ENCODE measurements at regions not wholly inside any gene's neighbourhood (a gene's known extent, or its start where the extent isn't known, plus 50 kb on each side); places are given as distances from the start of the nearest gene placed in this dataset.

GRCh38 chr13:39110518-39111097 is 72.4 kb downstream of the NHLRC3 start:
- ChIA-PET CTCF (no interaction called here), POLR2A (no interaction called here)
- Mint-ChIP-seq H3K36me3 (ENCODE audit: low read depth) (no peaks in the 10 kb centered on the region), H3K9me3 (no peaks in the 10 kb centered on the region), H3K27ac (no peak overlapping the region), H3K4me1 (ENCODE audit: low read depth) (no peaks in the 10 kb centered on the region), H3K27me3 (peaks cover 31% of the 10 kb centered on the region), H3K4me3 (no peak overlapping the region)
- intact Hi-C loops (cut with DNase I, micrococcal nuclease) = no loop called here
- DNase-seq (no peak), ATAC-seq (ENCODE audit: poor library complexity) (no peak)
- Histone ChIP-seq H3K36me3 (ENCODE audit: insufficient read depth, low read length) (no peaks in the 10 kb centered on the region), H3K9me3 (ENCODE audit: control insufficient read depth in 1 of 2, insufficient read depth in 1 of 2, low read length in 2 of 2) (no peaks in the 10 kb centered on the region), H3K27me3 (ENCODE audit: control insufficient read depth in 1 of 2, insufficient read depth in 2 of 2, low read length in 2 of 2) (peaks cover 0 to 7% of the 10 kb centered on the region in 2 experiments), H3K27ac (ENCODE audit: low read depth in 1 of 2, low read length in 2 of 2) (no peak overlapping the region), H3K4me3 (ENCODE audit: low read length) (no peak overlapping the region), H3K4me1 (ENCODE audit: insufficient read depth, low read length) (no peaks in the 10 kb centered on the region)
- TF ChIP-seq CTCF (IDR thresholded peaks at IDR 0.05) = no peak

GRCh38 chr13:39111145-39111544 is 72.9 kb downstream of the NHLRC3 start:
- H3K4me3 ChIP-seq (ENCODE audit: low read length) = no peak overlapping the region
- H3K27me3 Mint-ChIP-seq = peaks cover 36% of the 10 kb centered on the region
- H3K27ac Mint-ChIP-seq = no peak overlapping the region
- no peak for DNase-seq
- ATAC-seq (ENCODE audit: poor library complexity) = no peak
- no peak for TF ChIP-seq CTCF (IDR thresholded peaks at IDR 0.05)
- H3K36me3 ChIP-seq (ENCODE audit: insufficient read depth, low read length) = no peaks in the 10 kb centered on the region
- H3K36me3 Mint-ChIP-seq (ENCODE audit: low read depth) = no peaks in the 10 kb centered on the region
- intact Hi-C loops (cut with DNase I, micrococcal nuclease) = no loop called here
- no peaks in the 10 kb centered on the region for H3K4me1 Mint-ChIP-seq (ENCODE audit: low read depth)
- POLR2A ChIA-PET = no interaction called here
- no peaks in the 10 kb centered on the region for H3K9me3 ChIP-seq (ENCODE audit: control insufficient read depth in 1 of 2, insufficient read depth in 1 of 2, low read length in 2 of 2)
- no peaks in the 10 kb centered on the region for H3K9me3 Mint-ChIP-seq
- no peak overlapping the region for H3K27ac ChIP-seq (ENCODE audit: low read depth in 1 of 2, low read length in 2 of 2)
- no peaks in the 10 kb centered on the region for H3K4me1 ChIP-seq (ENCODE audit: insufficient read depth, low read length)
- H3K4me3 Mint-ChIP-seq = no peak overlapping the region
- peaks cover 0 to 7% of the 10 kb centered on the region in 2 experiments for H3K27me3 ChIP-seq (ENCODE audit: control insufficient read depth in 1 of 2, insufficient read depth in 2 of 2, low read length in 2 of 2)
- CTCF ChIA-PET = interaction anchor here (1.2 kb wide), 1 partner anchor 15 kb away, joined by 4 read pairs; no protein-coding TSS in a partner anchor

GRCh38 chr13:39119422-39119821 is 81.2 kb downstream of the NHLRC3 start:
- DNase-seq (no peak), ATAC-seq (ENCODE audit: poor library complexity) (no peak)
- H3K36me3 ChIP-seq (ENCODE audit: insufficient read depth, low read length) = no peaks in the 10 kb centered on the region
- CTCF ChIA-PET = no interaction called here
- H3K9me3 ChIP-seq (ENCODE audit: control insufficient read depth in 1 of 2, insufficient read depth in 1 of 2, low read length in 2 of 2) = peaks cover 0 to 10% of the 10 kb centered on the region in 2 experiments
- H3K4me3 ChIP-seq (ENCODE audit: low read length) = no peak overlapping the region
- H3K27me3 ChIP-seq (ENCODE audit: control insufficient read depth in 1 of 2, insufficient read depth in 2 of 2, low read length in 2 of 2) = peaks cover 0 to 6% of the 10 kb centered on the region in 2 experiments
- no peak overlapping the region for H3K27ac ChIP-seq (ENCODE audit: low read depth in 1 of 2, low read length in 2 of 2)
- peaks cover 4% of the 10 kb centered on the region for H3K9me3 Mint-ChIP-seq
- no peak for TF ChIP-seq CTCF (IDR thresholded peaks at IDR 0.05)
- peaks cover 57% of the 10 kb centered on the region for H3K27me3 Mint-ChIP-seq
- H3K4me1 ChIP-seq (ENCODE audit: insufficient read depth, low read length) = no peaks in the 10 kb centered on the region
- intact Hi-C loops (cut with DNase I, micrococcal nuclease) = no loop called here
- POLR2A ChIA-PET = no interaction called here
- no peaks in the 10 kb centered on the region for H3K36me3 Mint-ChIP-seq (ENCODE audit: low read depth)
- no peak overlapping the region for H3K27ac Mint-ChIP-seq
- no peaks in the 10 kb centered on the region for H3K4me1 Mint-ChIP-seq (ENCODE audit: low read depth)
- no peak overlapping the region for H3K4me3 Mint-ChIP-seq
